A172 (cell line): ENCODE measurements at regions not wholly inside any gene's neighbourhood (a gene's known extent, or its start where the extent isn't known, plus 50 kb on each side); places are given as distances from the start of the nearest gene placed in this dataset.

Experiments
- DNase-seq: peaks from one replicate; pipeline ENCODE4 v3.0.0-alpha.2; 2015; ENCODE audit warnings: low spot score

DNA sequence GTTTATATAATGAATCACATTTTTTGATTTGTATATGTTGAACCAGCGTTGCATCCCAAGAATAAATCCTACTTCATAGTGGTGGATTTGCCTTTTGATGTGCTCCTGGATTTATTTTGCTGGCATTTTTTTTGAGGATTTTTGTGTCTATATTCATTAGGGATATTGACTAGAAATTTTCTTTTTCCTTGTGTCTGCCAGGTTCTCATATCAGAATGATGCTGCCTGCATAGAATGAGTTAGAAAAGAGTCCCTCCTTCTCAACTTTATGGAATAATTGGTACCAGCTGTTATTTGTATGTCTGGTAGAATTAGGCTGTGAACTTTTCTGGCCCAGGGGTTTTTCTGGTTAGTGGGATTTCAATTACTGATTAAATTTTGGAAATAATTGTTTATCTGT lies 457.4 kb upstream of the DSEL start:
- no peak for DNase-seq

DNA sequence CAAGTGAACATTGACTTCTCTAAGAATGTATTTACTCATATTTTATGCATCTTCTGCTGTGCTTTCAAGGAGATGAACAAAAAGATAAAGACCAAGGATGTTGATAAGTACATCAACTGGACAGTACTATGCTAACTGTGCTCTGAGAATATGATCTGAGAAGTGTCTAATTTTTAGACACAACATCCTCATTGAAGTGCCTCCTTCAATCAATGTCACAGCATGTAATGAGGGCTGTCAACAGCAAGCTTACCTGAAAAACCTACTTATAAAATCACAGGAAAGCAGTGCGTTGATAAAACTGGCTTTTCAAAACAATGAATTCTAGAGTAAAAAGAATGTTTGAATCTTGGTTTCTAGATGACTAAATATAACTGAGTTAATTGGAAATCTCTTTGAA lies 452.9 kb upstream of the DSEL start:
- DNase-seq = no peak

DNA sequence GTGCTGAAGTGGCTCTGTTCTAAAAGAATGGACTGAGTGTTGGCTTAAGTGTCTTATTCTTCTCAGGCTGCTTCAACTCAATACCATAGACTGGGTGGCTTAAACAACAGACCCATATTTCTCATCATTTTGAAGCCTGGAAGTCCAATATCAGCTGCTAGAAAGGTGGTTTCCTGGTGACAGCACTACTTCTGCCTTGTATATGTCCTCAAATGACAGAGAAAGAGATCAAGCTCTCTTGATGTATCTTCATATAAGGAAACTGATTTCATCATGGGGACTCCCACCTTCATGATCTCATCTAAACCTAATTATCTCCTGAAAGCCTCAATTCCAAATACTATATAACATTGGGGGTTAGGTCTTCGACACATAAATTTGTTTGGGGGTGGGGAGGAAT lies 449.7 kb upstream of the DSEL start:
- DNase-seq = no peak

DNA sequence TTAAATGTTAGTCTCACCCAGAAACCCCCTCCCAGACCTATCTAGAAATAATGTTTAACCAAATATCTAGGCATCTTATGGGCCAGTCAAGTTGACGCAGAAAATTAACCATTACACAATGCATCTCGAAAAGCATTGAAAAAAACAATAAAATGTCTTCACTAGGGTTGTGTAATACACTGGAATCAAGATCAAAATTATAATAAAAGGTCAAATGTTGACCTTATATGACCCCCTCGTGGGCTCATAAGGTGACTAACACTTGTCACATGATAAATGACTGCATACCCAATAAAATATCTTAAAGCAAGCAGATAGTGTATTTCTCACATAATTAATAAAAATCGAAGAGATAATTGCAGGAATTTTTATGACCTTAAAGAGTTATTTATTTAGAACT lies 447.9 kb upstream of the DSEL start:
- DNase-seq = no peak

DNA sequence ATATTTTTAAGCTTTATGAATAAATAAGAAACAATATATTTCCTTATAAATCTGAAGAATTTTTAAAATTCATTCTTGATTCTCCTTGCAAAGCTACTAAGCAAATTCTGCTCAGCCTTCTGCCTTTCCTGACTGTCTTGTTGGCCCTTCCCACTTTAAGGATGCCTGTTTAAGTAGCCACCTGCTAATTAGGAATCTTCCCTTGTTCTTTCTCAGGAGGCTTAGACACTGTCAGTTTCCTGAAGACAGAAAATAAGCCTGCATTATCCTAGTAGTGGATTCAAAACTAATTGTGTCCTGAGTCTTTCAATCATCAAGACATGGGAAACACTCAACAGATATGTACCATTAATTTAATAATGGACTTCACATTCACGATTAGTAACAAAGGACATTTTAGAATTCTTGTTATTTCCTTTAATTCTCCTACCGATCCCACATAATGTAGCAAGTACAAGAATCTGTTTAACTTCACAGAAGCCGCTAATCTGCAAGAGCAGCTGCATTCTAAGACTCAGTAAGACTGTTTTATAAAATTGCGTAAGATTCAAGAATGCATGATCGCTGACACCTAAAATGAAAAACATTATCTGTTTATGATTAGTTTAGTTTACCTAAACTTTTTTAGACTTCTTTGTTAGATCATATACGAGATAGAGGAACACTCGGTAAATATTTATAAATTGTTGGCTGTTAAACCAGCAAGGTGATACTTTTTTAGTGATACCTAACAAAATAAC lies 445.4 kb upstream of the DSEL start:
- DNase-seq = no peak

DNA sequence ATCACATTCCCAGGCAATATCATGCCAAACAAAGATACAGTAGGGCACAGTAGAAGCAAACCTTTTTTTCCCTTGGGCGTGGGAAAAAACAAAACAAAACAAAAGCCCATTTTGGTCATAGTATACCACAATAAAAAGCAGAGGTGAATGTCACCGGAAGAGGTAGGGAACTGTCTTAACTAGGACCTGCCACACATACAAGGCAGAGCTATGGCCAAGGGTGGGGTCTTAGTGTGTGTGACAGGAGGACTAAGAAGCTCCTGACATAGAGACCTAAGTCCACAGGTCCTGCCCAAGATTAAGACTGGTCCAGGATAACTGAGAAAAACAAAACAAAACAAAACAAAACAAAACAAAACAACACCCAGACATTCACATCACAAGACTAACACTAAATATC lies 441.2 kb upstream of the DSEL start:
- no peak for DNase-seq

DNA sequence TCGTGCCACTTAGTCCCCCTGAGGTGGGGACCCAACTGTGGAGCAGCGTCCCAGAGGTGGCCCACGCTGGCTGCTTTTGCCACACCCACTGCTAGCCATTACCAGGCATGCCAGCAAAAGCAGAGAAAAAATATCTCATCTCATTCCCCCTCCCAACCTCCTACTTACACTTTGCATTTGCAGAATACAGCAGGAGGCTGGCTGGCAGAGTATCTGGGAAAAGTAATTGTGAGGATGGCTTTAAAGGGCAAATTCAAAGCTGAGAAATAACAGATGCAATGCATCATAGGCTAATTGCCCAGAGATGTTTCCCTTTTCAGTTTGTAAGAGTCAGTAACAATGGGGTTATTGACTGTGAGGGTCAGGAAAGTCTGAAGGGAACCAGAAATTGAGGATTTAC lies 438.1 kb upstream of the DSEL start:
- DNase-seq = no peak

DNA sequence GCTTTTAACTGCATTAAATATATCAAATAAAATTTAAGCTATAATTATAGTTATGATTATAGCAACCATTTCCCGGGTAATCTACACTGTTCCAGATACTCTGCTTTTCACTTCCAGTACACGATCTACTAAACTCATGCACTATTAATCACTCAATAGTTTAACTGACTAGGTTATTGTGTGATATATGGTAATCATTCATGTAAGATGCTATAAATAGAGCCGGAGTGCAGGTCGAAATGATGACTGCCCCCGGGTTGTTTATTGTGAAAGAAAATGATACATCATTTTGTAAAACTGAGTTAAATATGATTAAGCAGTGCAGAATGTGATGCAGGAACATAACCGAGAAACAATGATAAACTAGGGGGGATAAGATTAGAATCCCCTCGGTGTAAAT lies 434.6 kb upstream of the DSEL start:
- DNase-seq = no peak

DNA sequence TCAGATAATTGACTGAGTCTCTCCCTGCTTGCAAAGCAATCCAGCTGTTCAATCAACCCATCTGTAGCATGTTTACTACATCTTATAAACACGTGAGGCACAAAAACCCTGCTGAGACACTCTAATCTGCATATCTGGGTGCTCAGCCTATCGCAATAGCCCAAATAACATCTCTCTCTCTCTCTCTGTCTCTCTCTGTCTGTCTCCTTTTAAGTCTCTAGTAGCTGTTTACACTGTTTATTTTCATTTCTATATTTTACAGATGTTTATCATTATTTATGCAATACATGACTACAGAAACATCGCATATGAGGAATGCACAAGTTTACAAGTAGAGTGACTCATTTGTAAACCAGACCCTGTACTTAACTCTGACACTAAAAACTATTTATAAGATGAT lies 422.1 kb upstream of the DSEL start:
- DNase-seq = no peak

DNA sequence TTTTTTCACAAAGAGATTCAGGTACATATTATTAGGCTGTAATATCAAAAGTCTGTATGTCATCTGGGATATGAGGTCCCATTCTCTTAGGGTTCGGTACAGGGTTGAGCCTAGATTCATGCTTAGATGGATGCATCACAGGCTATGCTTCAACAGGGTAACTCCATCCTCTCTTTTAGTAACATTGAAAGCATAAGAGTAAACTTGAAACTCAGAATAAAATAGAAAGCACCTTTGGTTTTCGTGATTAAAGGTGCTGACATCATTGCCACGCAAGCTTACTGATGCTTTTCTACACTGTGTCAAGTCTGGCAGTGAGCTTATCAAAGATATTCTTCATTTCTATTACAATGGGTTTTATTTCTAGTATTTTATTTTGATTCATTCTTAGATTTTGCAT lies 419.1 kb upstream of the DSEL start:
- no peak for DNase-seq

DNA sequence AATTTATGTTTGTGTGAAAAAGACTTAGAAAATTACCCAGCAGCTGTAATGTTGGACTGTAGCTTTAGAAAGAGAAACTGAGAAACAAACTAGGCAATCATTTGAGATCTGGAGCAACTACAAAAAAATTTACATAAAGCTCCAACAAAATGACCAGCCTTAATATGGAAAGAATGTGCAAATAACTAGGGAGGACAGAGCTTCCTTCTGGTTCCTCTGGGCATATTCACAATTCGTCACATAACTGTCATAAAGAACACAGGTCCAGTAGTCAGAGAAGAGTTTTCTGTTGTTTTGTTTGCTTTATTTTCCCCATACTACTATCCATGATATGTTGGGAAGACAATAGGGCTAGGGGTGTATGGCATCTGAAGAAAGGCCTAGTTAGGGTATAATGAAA lies 416.8 kb upstream of the DSEL start:
- DNase-seq = no peak

DNA sequence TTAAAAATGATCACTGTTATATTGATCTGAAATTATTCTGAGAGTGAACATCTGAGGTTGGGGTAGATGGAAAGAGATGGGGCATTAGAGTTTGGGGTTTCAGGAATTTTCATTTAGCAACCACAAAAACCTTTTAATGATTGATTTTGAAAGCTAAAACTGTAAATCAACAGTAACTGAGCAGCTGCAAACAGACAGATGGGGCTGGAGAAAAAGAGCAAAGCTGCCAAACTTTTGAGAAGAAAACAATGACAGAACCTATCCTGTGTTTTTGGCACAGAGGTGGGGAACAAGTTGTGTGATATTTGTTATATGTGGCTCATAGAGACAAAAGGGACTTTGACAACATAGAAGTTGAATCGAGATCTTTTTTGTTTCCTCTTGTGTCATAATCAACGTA lies 415.8 kb upstream of the DSEL start:
- DNase-seq = no peak

DNA sequence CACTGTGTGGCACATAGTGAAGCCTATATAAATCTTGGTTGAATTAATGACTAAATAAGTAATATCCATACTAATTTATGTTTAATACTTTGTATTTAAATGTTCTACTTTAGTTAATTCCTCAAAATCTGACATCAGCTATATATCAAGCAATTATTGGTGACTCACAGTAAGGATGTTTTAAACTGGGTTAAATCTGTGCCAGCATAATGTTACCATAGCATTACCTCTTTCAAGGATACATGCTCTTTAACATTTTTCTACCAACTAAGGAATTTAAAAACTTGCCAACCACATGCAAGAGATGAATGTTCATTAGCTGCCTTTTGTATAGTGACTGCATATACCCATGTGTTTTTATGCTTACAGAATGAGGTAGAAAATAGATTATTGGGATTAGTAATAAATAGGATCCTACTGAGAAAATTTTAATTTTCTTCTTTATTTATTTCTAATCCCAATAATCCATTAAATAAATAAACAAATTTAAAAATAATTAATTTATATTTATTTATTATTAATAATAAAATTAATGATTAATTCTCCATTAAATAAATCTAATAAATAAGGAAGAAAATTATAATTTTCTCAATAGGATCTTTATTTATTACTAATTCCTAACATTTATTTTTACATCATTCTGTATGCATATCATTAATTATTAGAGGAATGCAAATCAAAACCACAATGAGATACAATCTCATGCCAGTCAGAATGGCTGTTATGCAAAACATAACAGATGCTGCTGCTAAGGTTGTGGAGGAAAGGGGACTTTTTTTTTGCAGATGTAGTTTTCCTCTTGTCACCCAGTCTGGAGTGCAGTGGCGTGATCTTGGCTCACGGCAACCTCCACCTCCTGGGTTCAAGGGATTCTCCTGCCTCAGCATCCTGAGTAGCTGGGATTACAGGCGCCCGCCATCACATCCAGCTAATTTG lies 410.7 kb upstream of the DSEL start:
- DNase-seq = no peak

DNA sequence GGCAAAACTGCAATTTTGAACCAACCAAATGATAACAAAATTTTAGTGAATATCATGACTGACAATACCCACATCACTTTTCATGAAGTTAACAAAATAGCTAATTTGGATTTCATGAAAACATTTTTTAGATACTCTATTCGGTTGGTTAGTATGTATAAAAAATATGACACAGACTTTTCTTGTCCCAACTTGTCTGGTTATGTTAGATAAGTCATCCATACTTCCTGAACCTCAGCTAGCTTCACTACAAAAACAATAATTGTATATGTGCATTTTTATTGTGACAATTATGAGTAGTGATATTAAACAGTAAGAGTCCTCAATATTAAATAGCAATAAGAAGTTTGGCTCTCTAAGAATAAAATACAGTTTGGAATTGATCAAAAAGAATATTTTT lies 408.1 kb upstream of the DSEL start:
- DNase-seq = no peak

DNA sequence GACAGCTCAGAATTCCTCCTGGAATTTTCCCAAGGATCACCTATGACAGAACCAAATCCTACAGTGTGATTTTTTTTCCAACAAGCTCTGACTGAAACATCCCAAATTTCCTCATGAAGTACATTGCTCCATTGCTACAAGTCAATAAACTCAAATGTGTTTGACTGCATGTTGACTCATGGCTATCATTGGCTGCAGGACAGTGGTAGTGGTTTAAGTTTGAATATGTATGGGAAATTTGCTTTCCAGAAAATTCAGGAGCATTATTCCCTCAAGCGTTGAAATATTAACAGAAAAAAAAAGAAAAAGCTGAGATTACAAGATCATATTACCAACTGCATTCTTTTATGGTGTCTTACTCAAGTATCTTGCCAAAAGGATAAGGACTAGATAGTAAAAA lies 402.8 kb upstream of the DSEL start:
- DNase-seq = no peak

DNA sequence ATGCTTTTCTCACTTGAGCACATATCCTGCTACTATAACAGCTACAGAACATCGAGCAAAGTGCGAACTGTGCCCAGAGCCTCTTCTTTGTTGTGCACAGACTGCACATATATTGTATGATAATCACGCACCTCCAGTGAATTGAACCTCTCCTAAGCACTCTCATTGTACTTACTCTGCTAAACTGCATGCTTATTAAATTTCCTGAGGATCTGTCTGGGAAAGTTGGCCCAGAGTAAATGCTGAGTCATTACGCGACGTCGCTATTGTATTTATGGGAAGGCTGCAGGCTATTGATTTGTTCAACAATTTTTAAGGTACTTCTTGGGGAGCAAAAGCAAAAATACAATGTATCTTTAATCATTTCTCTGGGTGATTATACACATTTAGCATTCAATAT lies 399.6 kb upstream of the DSEL start:
- DNase-seq = no peak

DNA sequence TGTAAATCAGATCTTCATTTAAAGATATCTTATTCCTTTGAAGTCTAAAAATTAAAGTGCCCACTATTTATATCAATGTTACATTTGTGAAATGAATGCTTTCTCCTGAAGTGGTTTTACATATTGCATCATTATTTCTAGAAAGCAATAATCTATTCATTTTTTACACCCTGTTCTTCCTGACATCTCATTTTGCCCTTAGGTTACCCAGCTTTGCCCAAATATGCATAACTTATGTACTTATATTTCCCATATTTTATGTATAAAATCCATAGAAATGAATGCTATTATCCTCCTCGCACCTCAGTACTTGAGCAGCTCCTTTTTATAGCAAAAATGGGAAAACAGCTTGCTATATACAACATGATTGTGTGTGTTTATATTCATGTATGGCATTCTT lies 396.5 kb upstream of the DSEL start:
- no peak for DNase-seq

DNA sequence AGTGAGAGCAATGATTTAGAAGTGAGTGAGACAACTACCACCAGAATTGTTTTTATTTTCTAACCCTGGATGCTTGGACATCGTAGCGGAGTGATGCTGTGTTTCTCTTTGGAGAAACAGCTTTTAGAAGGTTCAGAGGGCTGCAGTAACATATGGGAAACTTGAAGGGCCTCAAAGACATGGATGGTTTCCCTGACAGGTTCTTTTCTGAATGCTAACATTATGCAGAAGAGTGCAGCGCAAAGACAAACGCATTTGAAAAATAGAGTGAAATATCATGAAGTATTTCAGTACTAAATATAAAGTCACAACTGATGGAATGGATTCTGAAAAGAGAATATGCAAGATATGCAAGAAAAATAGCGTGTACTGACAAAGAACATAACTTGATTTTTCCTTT lies 385.1 kb upstream of the DSEL start:
- DNase-seq = no peak

DNA sequence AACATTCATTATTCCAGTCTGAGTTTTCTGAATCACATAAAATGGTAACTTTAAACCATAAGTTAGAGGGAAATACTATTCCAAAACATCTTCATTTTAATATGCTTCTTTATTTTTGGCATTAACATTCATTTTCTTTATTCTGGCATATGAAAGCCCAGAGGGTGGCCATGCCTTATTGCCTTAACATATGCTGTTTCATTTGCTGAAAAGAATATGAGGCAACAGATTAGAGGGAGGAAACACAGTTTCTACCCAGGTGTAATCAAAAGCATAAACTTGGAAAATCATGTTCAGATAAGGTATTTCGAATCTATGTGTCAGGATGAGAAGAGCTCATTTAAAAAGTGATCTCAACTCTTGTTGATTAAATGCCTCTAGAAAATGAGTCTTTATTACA lies 379.9 kb upstream of the DSEL start:
- DNase-seq = no peak

DNA sequence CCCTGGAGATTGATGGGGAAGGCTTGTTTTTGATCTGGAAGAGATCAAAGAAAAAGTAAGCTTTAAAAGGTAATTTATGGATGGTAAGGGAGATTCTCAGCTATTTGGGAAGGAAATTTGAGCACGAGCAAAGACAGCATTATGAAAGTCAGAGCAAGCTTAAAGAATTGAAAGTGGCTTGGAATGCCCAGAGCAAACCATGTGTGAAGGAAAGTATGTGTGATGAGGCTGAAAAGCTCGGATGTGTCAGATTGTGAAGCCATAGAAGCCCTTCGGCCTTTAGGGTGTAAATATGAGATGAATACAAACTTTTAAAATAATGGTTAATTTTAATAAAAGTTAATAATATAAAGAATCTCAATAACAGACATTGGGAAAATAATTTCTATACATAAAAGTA lies 377.4 kb upstream of the DSEL start:
- no peak for DNase-seq

DNA sequence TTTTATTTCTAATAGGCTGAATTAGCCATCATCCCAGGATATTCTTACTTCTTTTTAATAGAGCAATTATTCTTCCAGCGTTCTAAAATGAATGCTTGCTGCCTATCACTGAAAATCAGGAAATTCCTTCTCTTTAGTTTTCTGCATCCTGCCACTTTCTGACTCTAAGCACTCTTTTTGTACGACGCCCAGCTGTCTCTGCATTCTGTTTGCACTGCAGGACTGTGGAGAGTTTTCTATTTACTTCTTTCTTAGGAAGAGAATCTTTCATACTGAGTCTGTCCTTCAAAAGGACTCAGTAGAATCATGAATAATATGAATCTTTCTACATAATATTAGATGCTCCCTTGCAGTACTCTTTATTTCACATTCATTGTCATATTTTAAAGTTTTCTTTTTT lies 360.4 kb upstream of the DSEL start:
- DNase-seq = no peak

DNA sequence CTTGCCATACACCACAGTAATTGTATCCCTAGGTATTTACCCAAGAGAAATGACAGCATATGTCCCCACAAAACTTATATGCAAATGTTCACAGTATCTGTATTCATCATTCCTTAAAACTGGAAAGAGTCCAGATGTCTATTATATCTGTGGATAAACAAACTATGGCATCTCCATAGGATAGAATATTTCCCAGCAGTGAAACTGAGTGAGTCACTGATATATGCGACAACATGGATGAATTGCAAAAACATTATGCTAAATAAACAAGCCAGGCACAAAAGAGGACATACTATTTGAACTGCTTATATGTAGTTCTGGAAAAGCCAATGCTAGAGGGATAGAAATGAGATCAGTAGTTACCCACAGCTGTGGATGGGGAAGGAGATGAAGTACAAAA lies 359.4 kb upstream of the DSEL start:
- no peak for DNase-seq

DNA sequence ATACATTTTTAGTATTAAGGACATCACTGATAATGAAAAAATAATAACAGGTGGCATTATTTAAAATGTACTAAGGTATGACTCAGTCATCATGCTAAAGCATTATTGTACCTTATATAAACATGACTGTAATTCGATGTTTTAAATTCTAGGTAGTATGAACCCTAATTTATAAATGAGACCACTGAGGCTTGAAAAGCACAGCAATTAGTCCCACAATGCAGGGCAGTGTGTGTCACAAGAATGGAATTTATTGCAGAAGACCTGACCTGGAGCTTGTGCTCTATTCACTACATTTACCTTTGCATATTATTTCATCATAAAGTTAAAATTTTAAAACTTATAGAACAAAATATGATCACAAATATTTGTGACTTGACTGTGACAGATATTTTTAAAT lies 358.5 kb upstream of the DSEL start:
- no peak for DNase-seq

DNA sequence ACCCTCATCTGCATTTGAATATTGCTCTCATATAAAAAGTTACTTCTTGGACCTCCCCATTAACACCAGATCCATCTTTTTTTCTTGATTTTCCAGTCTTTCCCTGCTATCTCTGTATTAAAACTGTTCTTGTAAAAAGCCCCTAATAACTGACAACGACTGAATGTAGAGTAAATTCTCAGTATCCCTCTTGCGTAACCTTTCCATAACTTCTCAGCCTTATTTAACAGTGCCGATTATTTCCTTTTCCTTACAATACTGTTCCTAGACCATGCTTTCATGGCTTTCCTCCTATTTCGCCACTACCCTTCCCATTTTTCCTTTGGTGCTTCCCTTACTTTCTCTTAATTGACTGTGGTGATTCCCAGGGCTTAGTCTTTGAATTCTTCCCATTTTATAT lies 348.9 kb upstream of the DSEL start:
- no peak for DNase-seq
